GM06990 (cell line): ENCODE measurements at regions not wholly inside any gene's neighbourhood (a gene's known extent, or its start where the extent isn't known, plus 50 kb on each side); places are given as distances from the start of the nearest gene placed in this dataset.

Experiments used
- DNase-seq: peaks from one replicate; pipeline ENCODE4 v3.0.0-alpha.2; 2011; ENCODE audit not compliant: insufficient read length; ENCODE audit errors: extremely low read depth
- H3K27me3 ChIP-seq: replicated peaks from 2 replicates; pipeline ENCODE4 v1.6.0; 2011; ENCODE audit warnings: low read length; ENCODE audit not compliant: control insufficient read depth, insufficient read depth
- H3K36me3 ChIP-seq: 2 replicates; pipeline ENCODE4 v1.5.1; 2011; ENCODE audit warnings: low read length; ENCODE audit not compliant: control insufficient read depth, insufficient read depth
- H3K4me3 ChIP-seq: replicated peaks from 2 replicates; pipeline ENCODE4 v1.5.1; 2011; ENCODE audit warnings: low read depth, mild to moderate bottlenecking, control low read depth, low read length
- CTCF ChIP-seq: IDR thresholded peaks from 2 replicates; pipeline ENCODE4 v1.5.1; 2011; ENCODE audit warnings: low read length, control low read depth, mild to moderate bottlenecking, inconsistent platforms; ENCODE audit not compliant: insufficient read depth, poor library complexity, severe bottlenecking

- Histone ChIP-seq H3K36me3 (no peaks in the 10 kb centered on the region), H3K27me3 (no peaks in the 10 kb centered on the region), H3K4me3 (no peak overlapping the region)
- no peak for TF ChIP-seq CTCF
- DNase-seq: no peak
Measured at GRCh38 chr14:28701733-28702132, 64.9 kb upstream of the FOXG1 start.

GRCh38 chr14:28703482-28703881 lies 63.1 kb upstream of the FOXG1 start:
- no peak overlapping the region for H3K4me3 ChIP-seq
- no peaks in the 10 kb centered on the region for H3K27me3 ChIP-seq
- TF ChIP-seq CTCF: no peak
- H3K36me3 ChIP-seq: no peaks in the 10 kb centered on the region
- DNase-seq: no peak

GRCh38 chr14:28704153-28704552 lies 62.4 kb upstream of the FOXG1 start:
- no peak for TF ChIP-seq CTCF
- DNase-seq: no peak
- H3K27me3 ChIP-seq: no peaks in the 10 kb centered on the region
- no peak overlapping the region for H3K4me3 ChIP-seq
- no peaks in the 10 kb centered on the region for H3K36me3 ChIP-seq

DNA sequence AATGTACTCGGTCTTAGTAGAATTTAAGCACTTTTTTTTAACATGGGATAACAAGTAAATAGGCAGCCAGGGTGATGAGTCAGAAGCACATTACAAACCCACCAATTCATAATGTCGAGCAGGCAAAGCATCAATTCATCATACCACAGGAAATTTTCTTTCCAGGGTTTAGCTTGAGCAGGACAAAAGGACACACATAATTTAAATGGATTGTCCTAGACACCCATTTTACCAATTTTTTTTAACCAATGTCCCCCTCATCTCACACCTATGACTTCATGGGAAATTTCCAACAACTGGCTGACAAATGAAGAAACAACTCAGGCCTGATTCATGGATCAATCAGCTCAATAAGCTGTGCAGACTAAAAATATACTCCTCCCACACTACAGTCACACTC lies 58.8 kb upstream of the FOXG1 start:
- no peak for DNase-seq
- Histone ChIP-seq H3K36me3 (no peaks in the 10 kb centered on the region), H3K27me3 (no peaks in the 10 kb centered on the region), H3K4me3 (no peak overlapping the region)
- TF ChIP-seq CTCF: no peak

DNA sequence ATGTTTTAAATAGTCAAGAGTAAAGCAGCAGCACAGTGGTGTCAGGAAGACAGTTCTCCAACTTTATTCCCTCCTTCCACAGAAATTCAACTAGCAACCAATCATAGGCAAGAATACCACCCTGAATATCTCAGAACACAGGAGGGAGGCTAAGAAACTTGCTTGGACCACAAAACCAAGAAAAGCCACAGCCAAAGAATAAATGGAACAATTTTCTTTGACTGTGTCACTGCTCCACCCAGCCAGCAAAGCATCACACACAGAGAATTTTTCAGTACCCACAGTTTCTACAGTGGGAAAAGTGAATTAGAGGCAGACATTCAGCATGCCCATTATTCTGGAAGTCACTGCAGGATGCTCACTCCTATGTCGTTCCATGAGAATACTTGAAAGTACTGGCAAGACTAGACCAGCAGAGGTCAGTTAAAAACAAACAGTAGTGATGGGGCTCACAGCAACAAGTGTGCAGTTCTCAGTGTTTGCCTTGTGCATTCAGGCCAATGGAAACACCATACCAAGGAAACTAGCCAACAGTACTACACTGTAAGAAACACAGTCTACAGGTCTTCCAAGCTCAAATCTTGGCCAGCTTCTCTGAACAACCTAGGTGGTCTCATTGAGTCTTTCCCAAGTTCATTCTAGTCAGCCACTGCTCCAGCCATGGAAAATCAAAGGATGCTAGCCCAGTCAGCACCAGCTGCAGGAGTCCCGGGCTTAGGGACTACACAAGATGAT lies 56.8 kb upstream of the FOXG1 start:
- Histone ChIP-seq H3K36me3 (no peaks in the 10 kb centered on the region), H3K27me3 (no peaks in the 10 kb centered on the region), H3K4me3 (no peak overlapping the region)
- no peak for DNase-seq
- TF ChIP-seq CTCF: no peak
